Activated T-cell treated with anti-CD3 and anti-CD28 coated beads for 24 hours (primary cell): ENCODE measurements at regions not wholly inside any gene's neighbourhood (a gene's known extent, or its start where the extent isn't known, plus 50 kb on each side); places are given as distances from the start of the nearest gene placed in this dataset.
"Not testable (repeated sequence)": the region's sequence is repeated elsewhere in the genome, so short reads cannot be mapped to it uniquely, and the experiment has no call there.

Source experiments
- DNase-seq: peaks from one replicate; pipeline ENCODE4 v3.0.0-alpha.2; 2020; ENCODE audit warnings: low read depth

GRCh38 chr5:104890767-104891166 is 1328.2 kb upstream of the NUDT12 start:
- no peak for DNase-seq

- no peak for DNase-seq
Measured at GRCh38 chr5:104859437-104859836, 1296.8 kb upstream of the NUDT12 start.

GRCh38 chr5:104852099-104852498 is 1289.5 kb upstream of the NUDT12 start:
- not testable (repeated sequence) for DNase-seq

- no peak for DNase-seq
Measured at GRCh38 chr5:104845541-104845940, 1283.0 kb upstream of the NUDT12 start.

GRCh38 chr5:104843822-104844221 is 1281.2 kb upstream of the NUDT12 start:
- DNase-seq = no peak

- no peak for DNase-seq
Measured at GRCh38 chr5:104840284-104840683, 1277.7 kb upstream of the NUDT12 start.

GRCh38 chr5:104831515-104831914 is 1268.9 kb upstream of the NUDT12 start:
- DNase-seq = not testable (repeated sequence)

- DNase-seq = no peak
Measured at GRCh38 chr5:104821606-104822005, 1259.0 kb upstream of the NUDT12 start.

- no peak for DNase-seq
Measured at GRCh38 chr5:104817127-104817526, 1254.5 kb upstream of the NUDT12 start.

GRCh38 chr5:104815212-104815611 is 1252.6 kb upstream of the NUDT12 start:
- DNase-seq = no peak

GRCh38 chr5:104800440-104801048 is 1238.0 kb upstream of the NUDT12 start:
- DNase-seq = no peak

- no peak for DNase-seq
Measured at GRCh38 chr5:104793755-104794080, 1231.1 kb upstream of the NUDT12 start.

- DNase-seq = no peak
Measured at GRCh38 chr5:104793031-104793754, 1230.6 kb upstream of the NUDT12 start.

- no peak for DNase-seq
Measured at GRCh38 chr5:104789366-104789765, 1226.8 kb upstream of the NUDT12 start.

- no peak for DNase-seq
Measured at GRCh38 chr5:104785097-104785496, 1222.5 kb upstream of the NUDT12 start.

- DNase-seq = no peak
Measured at GRCh38 chr5:104774372-104774771, 1211.8 kb upstream of the NUDT12 start.

GRCh38 chr5:104764197-104764596 is 1201.6 kb upstream of the NUDT12 start:
- DNase-seq = no peak

GRCh38 chr5:104763216-104763615 is 1200.6 kb upstream of the NUDT12 start:
- no peak for DNase-seq

- no peak for DNase-seq
Measured at GRCh38 chr5:104757915-104758314, 1195.3 kb upstream of the NUDT12 start.

- no peak for DNase-seq
Measured at GRCh38 chr5:104755806-104756205, 1193.2 kb upstream of the NUDT12 start.

- DNase-seq = no peak
Measured at GRCh38 chr5:104754311-104754995, 1191.9 kb upstream of the NUDT12 start.

GRCh38 chr5:104751969-104752368 is 1189.4 kb upstream of the NUDT12 start:
- no peak for DNase-seq

GRCh38 chr5:104739905-104740304 is 1177.3 kb upstream of the NUDT12 start:
- DNase-seq = no peak
